Panc1 (cell line): ENCODE measurements at regions not wholly inside any gene's neighbourhood (a gene's known extent, or its start where the extent isn't known, plus 50 kb on each side); places are given as distances from the start of the nearest gene placed in this dataset.

Experiments
- POLR2AphosphoS5 ChIP-seq: IDR thresholded peaks from 2 replicates; pipeline ENCODE4 v1.6.1; 2012; ENCODE audit warnings: mild to moderate bottlenecking, low read depth, low read length, moderate library complexity
- SIN3A ChIP-seq: IDR thresholded peaks from 2 replicates; pipeline ENCODE4 v1.6.1; 2012; ENCODE audit warnings: low read depth, mild to moderate bottlenecking, low read length, moderate library complexity, borderline replicate concordance; ENCODE audit not compliant: insufficient read depth
- TF ChIP-seq, protein P1 (sequence below): fragments of 450-650 bp; IDR thresholded peaks from 2 replicates; pipeline ENCODE4 v1.5.1; 2017; ENCODE audit warnings: mild to moderate bottlenecking

DNA sequence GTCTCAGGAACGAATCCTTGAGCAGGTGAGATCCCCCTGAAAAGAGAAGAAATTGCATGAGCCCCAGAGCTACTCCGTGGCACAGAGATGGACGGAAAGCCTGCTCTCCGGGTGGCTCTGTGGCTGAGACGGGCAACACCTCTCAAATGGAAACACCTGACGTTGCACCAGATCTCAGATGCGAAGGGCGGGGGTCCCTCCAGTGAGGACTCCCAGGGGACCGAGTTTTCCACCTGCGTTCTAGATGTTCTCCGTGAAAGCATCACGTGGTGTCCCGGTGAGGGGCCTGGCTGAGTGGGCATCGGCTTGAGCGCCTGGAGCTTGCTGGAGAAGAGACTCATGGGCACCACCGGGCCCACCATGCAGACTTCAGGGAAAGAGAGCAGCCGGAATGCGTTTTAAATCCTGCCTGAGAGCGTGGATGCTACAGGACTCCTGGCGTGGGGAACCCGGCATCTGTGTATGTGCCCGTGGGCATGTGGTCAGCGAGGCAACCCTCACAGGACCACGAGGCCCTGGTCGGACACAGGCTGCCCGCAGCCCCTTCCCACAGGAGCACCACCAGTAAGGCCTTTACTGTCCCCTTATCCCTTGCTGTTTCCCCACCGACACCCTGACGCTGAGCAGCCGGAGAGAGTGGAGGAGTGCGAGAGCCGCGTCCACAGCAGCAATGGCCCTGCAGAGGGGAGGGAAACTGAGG lies 378.4 kb upstream of the IRX4 start:
- TF ChIP-seq, protein P1, sequence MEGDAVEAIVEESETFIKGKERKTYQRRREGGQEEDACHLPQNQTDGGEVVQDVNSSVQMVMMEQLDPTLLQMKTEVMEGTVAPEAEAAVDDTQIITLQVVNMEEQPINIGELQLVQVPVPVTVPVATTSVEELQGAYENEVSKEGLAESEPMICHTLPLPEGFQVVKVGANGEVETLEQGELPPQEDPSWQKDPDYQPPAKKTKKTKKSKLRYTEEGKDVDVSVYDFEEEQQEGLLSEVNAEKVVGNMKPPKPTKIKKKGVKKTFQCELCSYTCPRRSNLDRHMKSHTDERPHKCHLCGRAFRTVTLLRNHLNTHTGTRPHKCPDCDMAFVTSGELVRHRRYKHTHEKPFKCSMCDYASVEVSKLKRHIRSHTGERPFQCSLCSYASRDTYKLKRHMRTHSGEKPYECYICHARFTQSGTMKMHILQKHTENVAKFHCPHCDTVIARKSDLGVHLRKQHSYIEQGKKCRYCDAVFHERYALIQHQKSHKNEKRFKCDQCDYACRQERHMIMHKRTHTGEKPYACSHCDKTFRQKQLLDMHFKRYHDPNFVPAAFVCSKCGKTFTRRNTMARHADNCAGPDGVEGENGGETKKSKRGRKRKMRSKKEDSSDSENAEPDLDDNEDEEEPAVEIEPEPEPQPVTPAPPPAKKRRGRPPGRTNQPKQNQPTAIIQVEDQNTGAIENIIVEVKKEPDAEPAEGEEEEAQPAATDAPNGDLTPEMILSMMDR: no peak
- TF ChIP-seq POLR2AphosphoS5: no peak
- no peak for TF ChIP-seq SIN3A
